GM21526 (cell line): ENCODE measurements at regions not wholly inside any gene's neighbourhood (a gene's known extent, or its start where the extent isn't known, plus 50 kb on each side); places are given as distances from the start of the nearest gene placed in this dataset.

Experiments
- ATAC-seq: cut with Tn5 transposase; IDR thresholded peaks from one replicate; pipeline ENCODE4 v1.9.1; 2021; ENCODE audit warnings: moderate library complexity; ENCODE audit not compliant: unreplicated experiment, low FRiP score

DNA sequence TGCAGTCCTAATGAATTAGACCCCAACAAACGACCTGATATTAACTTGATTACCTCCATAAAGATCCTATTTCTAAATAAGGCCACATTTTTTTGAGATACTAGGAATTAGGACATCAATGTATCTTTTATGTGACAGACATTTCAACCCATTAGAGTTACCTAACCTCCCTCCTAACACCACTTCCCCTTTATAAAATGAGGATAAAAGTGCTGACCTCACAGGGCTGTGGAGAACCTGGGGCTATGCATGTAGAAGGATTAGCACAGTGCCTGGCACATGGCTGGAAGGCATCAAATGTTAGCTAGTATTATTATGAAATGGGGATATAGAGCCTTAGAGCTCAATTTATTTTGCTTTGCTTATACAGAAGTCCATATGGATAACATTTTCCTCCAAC is 53.5 kb upstream of the LRRN1 start:
- no peak for ATAC-seq

DNA sequence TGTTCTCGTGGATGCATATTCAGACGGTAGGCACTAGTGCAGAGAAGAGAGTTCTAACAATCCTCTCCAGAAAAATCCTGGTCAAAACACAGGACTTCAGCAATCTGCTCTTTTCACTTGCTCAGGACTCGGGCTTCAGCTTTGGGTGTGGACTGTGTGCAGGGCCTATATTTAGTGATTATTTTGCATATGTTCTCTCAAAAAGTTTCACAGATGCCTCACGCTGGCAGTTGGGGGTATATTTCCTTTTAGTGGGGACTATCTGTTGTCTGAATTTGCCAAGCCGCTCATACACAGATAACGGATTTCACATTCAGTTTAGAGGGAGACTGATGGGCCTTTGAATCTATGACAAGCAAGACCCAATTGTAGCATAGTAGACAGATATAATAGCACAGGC is 54.4 kb upstream of the LRRN1 start:
- peak; percentile 78 for ATAC-seq

GRCh38 chr3:3743754-3744153 is 55.5 kb upstream of the LRRN1 start:
- no peak for ATAC-seq

DNA sequence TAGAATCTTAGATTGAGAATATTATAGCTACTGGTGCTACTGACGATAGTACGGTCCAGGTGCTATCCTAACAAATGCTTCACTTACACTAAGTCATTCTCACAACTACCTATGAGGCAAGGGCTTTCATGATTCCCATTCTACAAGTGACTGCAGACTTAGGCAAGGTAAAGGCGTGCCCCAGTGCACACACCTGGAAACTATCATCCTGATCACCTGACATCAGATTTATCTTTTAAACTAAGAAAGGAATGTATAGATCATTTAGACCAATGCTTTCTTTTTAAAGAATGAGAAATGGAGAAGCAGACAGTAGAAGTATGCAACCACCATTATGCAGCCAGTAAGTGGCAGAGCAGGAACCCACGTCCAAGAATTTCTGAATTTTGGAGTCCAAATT is 59.2 kb upstream of the LRRN1 start:
- ATAC-seq: no peak

DNA sequence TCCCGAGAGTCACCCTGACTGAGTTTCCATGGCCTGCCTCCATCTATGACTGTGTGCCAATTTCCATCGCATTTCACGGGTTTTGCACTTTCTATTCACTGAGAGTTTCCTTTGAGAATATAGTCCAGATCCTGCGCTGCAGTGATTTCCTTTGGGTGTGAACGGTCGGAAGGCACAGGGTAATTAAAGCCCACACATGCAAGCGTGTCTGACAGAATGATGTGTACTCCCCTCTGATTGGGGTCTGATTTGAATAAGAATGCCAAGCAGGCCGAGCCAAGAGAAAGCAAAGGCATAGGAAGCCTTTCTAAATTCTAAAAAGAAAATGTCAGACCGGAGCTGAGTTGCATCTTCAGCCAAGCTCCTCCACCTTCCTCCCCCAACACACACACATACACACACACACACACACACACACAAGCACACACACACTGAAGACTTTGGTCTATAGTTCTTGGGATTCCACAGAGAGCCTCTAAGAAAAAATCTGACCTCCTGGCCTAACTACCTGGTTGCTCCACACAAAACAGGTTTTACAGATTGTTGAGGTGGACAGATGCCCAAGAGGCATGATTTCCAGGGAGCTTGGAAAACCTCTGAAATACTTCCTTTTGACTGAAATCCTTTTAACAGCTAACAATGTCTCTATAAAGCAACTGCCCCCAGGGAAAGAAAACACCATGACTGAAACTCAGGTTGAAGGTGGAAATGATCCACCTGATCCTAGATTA is 59.7 kb upstream of the LRRN1 start:
- no peak for ATAC-seq

DNA sequence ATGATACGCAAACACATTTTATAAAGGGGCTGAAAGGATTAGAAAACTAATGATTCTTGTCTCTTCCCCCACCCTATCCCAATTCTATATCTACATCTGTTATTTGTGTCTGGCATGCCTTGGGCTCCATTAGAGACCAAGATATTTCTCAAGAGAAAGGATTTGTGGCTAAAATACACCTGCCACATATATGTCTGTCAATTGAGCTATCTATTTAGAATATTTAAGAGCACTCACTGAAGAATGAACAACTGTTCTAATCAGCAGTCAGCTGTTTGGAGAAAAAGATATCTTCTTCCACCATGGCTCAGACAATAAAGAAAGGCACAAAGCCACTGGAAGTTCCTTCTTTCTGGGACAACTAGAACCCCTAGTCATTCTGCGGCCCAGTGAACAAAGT is 61.7 kb upstream of the LRRN1 start:
- no peak for ATAC-seq

DNA sequence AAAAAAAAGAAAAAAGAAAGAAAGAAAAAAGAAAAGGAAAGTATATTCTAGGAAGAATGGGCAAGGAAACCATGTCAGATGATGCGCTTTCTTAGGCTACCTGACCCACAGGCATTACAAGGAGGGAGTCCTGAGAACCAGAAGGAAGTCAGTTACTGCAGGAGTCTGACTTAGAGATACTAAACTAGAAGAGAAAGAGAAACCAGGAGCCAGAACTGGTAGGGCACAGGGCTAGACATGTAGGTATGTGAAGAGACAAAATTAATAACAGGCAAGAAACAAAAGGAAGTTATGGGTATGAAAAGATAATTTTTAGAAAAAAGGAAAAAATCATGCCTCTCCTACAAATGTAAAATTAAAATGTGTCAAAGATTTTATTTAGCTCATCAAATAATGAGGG is 63.3 kb upstream of the LRRN1 start:
- ATAC-seq: no peak

DNA sequence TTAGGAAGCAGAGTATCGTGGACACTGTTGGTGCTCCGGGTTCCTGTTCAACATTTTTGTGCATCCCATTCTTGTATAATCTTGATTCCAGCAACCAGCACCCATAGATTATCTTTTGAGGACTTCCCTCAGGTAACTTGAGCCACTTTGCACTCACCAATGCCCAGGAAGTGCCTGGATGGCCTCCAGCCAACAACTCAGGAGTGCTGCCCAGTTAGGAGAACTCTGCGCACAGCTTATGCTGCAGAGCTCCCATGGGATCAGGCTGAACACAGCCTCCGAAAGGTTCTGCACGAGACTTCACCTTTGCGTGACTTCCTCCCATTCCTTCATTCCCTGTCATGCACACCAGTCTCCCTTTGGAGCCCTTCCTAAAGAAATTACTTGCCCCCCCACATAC is 64.3 kb upstream of the LRRN1 start:
- no peak for ATAC-seq

DNA sequence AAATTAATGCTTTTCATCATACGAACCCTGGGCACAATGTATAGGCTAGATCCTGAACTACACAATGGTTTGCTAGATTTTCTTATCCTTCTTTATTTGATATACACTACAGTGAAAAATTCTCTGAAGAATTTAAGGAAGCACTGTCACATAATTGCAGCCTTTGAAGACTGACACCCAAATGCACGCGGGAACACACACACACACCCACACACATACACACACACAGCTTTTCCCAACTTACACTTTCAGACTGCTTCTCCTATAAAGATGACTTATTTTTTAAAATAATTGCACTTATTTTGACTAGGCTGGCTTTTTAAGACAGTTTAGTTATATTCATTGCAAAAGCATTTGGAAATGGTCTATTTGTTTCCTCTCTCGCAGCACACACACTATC is 70.0 kb upstream of the LRRN1 start:
- ATAC-seq: no peak

- no peak for ATAC-seq
Observed at GRCh38 chr3:3726549-3726948, 72.7 kb upstream of the LRRN1 start.

- ATAC-seq: no peak
Observed at GRCh38 chr3:3714572-3714971, 84.7 kb upstream of the LRRN1 start.

- no peak for ATAC-seq
Observed at GRCh38 chr3:3712971-3713370, 86.3 kb upstream of the LRRN1 start.

GRCh38 chr3:3708769-3709115 is 90.5 kb upstream of the LRRN1 start:
- no peak for ATAC-seq

DNA sequence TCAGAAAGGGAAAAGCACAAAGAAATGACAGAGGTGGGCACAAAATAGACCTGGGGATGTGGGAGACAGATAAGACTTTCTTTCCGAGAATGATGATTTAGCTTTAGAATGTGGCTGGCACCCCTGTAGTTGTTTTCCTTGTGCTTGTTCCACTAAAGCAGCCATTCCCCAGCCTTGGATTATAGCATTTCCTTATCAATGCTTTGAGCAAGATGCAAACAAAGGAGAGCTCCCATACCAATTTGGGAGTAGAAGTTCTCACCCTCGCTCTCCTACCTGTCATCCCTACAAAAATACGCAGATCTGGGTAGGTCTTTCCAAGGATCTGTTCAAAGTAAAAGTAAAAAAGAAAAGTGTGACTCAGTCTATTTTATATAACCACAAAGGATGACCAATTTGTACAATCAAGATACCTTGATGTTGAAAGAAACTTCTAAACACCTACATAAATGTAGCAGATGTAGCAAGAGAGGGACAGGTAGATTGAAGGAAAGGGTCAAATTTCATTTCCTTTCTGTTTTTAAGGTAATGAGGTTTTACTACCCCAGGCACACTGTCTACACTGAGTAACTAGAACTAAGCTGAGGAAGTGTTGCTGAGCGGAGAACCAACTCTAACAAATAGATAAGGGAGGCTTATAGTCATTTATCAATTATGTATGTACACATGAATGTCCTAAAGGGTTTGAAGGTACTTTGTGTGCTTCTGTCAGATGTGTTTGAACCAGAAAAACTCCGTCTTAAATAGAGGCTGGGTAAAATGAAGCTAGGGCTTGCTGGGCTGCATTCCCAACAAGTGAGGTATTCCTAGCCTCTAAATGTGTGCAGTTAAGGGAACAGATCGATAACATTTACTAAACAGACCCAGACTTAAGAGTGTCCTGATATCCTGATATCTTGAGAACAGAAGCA is 91.1 kb upstream of the LRRN1 start:
- no peak for ATAC-seq

- no peak for ATAC-seq
Observed at GRCh38 chr3:3705090-3705775, 94.0 kb upstream of the LRRN1 start.

DNA sequence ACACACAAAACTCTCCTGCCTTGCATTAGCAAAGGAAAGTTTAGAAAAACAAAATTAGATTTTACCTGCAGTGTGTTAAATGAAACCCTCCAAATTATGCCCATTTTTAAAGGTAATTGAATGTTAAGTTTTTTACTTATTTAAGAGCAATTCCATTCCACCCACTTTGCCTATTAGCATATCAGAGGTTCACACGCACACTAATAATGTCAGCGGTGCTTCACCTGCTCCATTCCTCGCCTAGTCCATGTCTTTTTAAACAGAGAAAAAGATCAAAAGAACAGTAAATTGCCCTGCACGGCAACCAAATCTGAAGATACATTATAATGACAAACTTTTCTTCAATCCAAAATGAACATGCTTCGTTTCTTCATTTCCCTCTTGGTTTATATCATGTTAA is 97.3 kb upstream of the LRRN1 start:
- ATAC-seq: no peak

GRCh38 chr3:3699816-3700633 is 99.2 kb upstream of the LRRN1 start:
- ATAC-seq: no peak

DNA sequence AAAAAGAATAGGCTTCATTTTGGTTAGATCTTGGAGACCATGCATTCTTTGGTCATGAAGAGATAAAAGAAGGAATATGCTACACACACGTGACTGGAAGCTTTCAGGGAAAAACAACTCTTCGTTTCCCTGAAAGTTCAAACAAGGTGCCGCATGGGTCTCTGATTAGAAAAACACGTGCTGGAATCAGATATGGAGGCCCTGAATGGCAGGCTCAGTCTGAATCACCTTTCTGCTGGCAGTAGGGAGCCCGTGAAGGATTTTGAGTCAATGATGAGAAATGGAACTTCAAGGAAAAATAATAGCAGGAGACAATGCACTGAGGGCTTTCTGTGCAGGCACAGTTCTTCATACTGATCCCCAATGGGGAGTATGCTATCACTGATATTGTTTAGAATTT is 99.8 kb upstream of the LRRN1 start:
- ATAC-seq: no peak

GRCh38 chr3:3696345-3696744 is 102.9 kb upstream of the LRRN1 start:
- ATAC-seq: no peak

DNA sequence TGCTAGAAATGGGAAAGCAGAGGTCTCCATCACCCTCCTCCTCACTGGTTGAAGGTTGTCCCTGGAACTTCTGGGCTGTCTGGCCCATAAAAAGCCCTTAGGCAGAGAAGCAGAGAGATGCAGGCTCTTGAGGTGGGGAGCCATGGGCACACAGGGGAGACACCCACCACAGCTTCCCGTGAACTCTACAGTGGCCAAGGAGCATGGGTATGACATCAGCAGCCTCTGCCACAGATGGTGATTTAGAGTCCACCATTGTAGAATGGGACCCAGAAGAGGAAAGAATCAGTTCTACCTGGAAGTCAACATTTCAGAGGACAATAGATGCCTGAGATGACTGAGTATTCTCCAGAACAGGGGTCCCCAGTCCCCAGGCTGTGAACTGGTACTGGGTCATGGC is 105.6 kb upstream of the LRRN1 start:
- ATAC-seq: no peak
